ENCODE measurements at regions not wholly inside any gene's neighbourhood (a gene's known extent, or its start where the extent isn't known, plus 50 kb on each side); places are given as distances from the start of the nearest gene placed in this dataset.

DNA sequence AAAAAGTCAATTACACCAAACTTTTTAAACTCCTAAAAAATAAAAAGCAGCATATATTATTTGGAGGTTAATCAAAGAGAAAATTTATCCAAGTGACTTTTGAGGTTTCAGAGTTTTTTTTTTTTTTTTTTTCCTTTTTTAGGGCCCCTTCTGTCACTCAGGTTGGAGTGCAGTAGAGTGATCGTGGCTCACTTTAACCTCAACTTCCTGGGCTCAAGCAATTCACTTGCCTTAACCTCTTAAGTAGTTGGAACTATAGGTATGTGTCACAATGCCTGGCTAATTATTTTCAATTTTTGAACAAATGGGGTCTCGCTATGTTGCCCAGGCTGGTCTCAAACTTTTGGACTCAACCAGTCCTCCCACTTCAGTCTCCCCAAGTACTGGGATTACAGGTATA, 241.7 kb upstream of the HSFY2 start:
- Histone ChIP-seq H3K4me1 (ENCODE audit: control insufficient read depth in 1 of 2, low read depth in 2 of 2) (no peaks in the 10 kb centered on the region), H3K9me3 (no peaks in the 10 kb centered on the region), H3K27ac (no peak overlapping the region), H3K4me3 (no peak overlapping the region), H3K27me3 (replicated peaks; ENCODE audit: insufficient read depth) (no peaks in the 10 kb centered on the region), H3K36me3 (no peaks in the 10 kb centered on the region)
- no peak for ATAC-seq (ENCODE audit: insufficient number of reproducible peaks, low FRiP score, low read depth)
- no peak for DNase-seq (ENCODE audit: low spot score)
- no peak for TF ChIP-seq CTCF (IDR thresholded peaks at IDR 0.05)

DNA sequence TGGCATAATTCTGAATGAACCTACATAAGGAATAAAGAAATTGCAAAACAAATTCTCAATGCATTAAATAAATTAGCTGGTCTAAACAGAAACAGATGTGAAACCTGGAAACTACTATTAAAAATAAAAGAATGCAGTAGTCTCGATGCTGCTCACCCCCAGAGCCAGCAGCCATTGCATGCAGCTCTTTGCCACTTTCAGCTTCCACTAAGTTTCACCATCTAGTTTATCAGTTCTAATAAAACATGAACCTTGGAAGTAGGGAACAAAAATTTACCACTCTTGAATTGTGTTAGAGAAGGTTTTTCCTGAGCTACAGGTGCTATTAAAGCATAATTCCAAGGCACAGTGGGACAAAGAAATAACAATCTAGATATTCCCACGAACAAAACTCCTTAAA, 239.4 kb upstream of the HSFY2 start:
- Histone ChIP-seq H3K9me3 (no peaks in the 10 kb centered on the region), H3K27me3 (replicated peaks; ENCODE audit: insufficient read depth) (no peaks in the 10 kb centered on the region), H3K4me3 (no peak overlapping the region), H3K4me1 (ENCODE audit: control insufficient read depth in 1 of 2, low read depth in 2 of 2) (no peaks in the 10 kb centered on the region), H3K27ac (no peak overlapping the region), H3K36me3 (no peaks in the 10 kb centered on the region)
- DNase-seq (ENCODE audit: low spot score): no peak
- ATAC-seq (ENCODE audit: insufficient number of reproducible peaks, low FRiP score, low read depth): no peak
- no peak for TF ChIP-seq CTCF (IDR thresholded peaks at IDR 0.05)

GRCh38 chrY:19011605-19012090, 238.1 kb upstream of the HSFY2 start:
- Histone ChIP-seq H3K27ac (no peak overlapping the region), H3K27me3 (replicated peaks; ENCODE audit: insufficient read depth) (no peaks in the 10 kb centered on the region), H3K4me1 (ENCODE audit: control insufficient read depth in 1 of 2, low read depth in 2 of 2) (no peaks in the 10 kb centered on the region), H3K9me3 (no peaks in the 10 kb centered on the region), H3K4me3 (no peak overlapping the region), H3K36me3 (no peaks in the 10 kb centered on the region)
- DNase-seq (ENCODE audit: low spot score) (no peak), ATAC-seq (ENCODE audit: insufficient number of reproducible peaks, low FRiP score, low read depth) (no peak)
- no peak for TF ChIP-seq CTCF (IDR thresholded peaks at IDR 0.05)

GRCh38 chrY:19006234-19006633, 232.7 kb upstream of the HSFY2 start:
- no peak for TF ChIP-seq CTCF (IDR thresholded peaks at IDR 0.05)
- DNase-seq (ENCODE audit: low spot score) (no peak), ATAC-seq (ENCODE audit: insufficient number of reproducible peaks, low FRiP score, low read depth) (no peak)
- Histone ChIP-seq H3K27ac (no peak overlapping the region), H3K9me3 (no peaks in the 10 kb centered on the region), H3K4me3 (no peak overlapping the region), H3K36me3 (no peaks in the 10 kb centered on the region), H3K4me1 (ENCODE audit: control insufficient read depth in 1 of 2, low read depth in 2 of 2) (no peaks in the 10 kb centered on the region), H3K27me3 (replicated peaks; ENCODE audit: insufficient read depth) (no peaks in the 10 kb centered on the region)

DNA sequence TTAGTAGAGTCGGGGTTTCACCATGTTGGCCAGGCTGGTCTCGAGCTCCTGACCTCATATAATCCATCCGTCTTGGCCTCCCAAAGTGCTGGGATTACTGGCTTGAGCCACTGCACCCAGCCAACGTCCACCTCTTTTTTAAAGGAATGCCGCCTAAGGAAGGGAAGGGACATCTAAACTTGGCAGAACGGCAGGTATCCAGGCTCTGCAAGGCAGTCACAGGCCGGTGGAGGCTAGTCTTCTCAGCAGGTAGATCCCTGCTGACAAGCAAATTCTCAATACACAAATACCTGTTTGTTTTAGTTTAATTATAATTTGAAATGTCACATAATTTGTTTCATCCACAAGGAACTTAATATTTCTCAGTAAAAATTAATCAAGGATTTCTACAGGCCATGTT, 232.0 kb upstream of the HSFY2 start:
- DNase-seq (ENCODE audit: low spot score): no peak
- Histone ChIP-seq H3K36me3 (no peaks in the 10 kb centered on the region), H3K4me3 (no peak overlapping the region), H3K9me3 (no peaks in the 10 kb centered on the region), H3K27ac (no peak overlapping the region), H3K27me3 (replicated peaks; ENCODE audit: insufficient read depth) (no peaks in the 10 kb centered on the region), H3K4me1 (ENCODE audit: control insufficient read depth in 1 of 2, low read depth in 2 of 2) (no peaks in the 10 kb centered on the region)
- no peak for TF ChIP-seq CTCF (IDR thresholded peaks at IDR 0.05)
- no peak for ATAC-seq (ENCODE audit: insufficient number of reproducible peaks, low FRiP score, low read depth)

Measured in thoracic aorta (tissue), 2 donors.